GM23338 (cell line): ENCODE measurements at regions not wholly inside any gene's neighbourhood (a gene's known extent, or its start where the extent isn't known, plus 50 kb on each side); places are given as distances from the start of the nearest gene placed in this dataset.

Experiments
- ATAC-seq: fragments of 200-7000 bp; cut with Tn5 transposase; 3 replicates; pipeline ENCODE4 v1.9.1; 2020
- DNase-seq: peaks from one replicate; pipeline ENCODE4 v3.0.0-alpha.2; 2015; ENCODE audit warnings: low spot score
- H2AFZ ChIP-seq: fragments of 200-600 bp; sonication (generic); 2 replicates; pipeline ENCODE4 v1.8.0; 2016; ENCODE audit warnings: antibody characterized with exemption, mild to moderate bottlenecking, moderate library complexity
- H3F3A ChIP-seq: fragments of 200-600 bp; sonication (generic); replicated peaks from 2 replicates; pipeline ENCODE4 v1.8.0; 2017; ENCODE audit warnings: antibody characterized with exemption, mixed run types, low read depth
- H3K27ac ChIP-seq: fragments of 200-600 bp; sonication (generic); 2 replicates; pipeline ENCODE4 v1.6.1; 2016; ENCODE audit warnings: low read depth
- H3K27me3 ChIP-seq: fragments of 200-600 bp; sonication (generic); 2 replicates; pipeline ENCODE4 v1.8.0; 2016; ENCODE audit warnings: mild to moderate bottlenecking, mixed run types, moderate library complexity; ENCODE audit not compliant: insufficient read depth
- H3K36me3 ChIP-seq: fragments of 200-600 bp; sonication (generic); 2 replicates; pipeline ENCODE4 v1.8.0; 2016; ENCODE audit warnings: mild to moderate bottlenecking; ENCODE audit not compliant: insufficient read depth
- H3K4me1 ChIP-seq: fragments of 200-600 bp; sonication (generic); 2 replicates; pipeline ENCODE4 v1.8.0; 2016; ENCODE audit warnings: mild to moderate bottlenecking, moderate library complexity; ENCODE audit not compliant: insufficient read depth
- H3K4me2 ChIP-seq: fragments of 200-600 bp; sonication (generic); 2 replicates; pipeline ENCODE4 v1.7.1; 2017; ENCODE audit warnings: mixed run types
- H3K4me3 ChIP-seq: fragments of 200-600 bp; sonication (generic); 2 replicates; pipeline ENCODE4 v1.6.1; 2016; ENCODE audit warnings: mixed run types
- H3K79me2 ChIP-seq: fragments of 200-600 bp; sonication (generic); replicated peaks from 2 replicates; pipeline ENCODE4 v1.8.0; 2017; ENCODE audit warnings: mild to moderate bottlenecking; ENCODE audit not compliant: insufficient read depth
- H3K9me2 ChIP-seq: fragments of 200-600 bp; sonication (generic); 2 replicates; pipeline ENCODE4 v1.8.0; 2017; ENCODE audit not compliant: insufficient read depth
- H4K20me1 ChIP-seq: fragments of 200-600 bp; sonication (generic); replicated peaks from 2 replicates; pipeline ENCODE4 v1.8.0; 2017; ENCODE audit warnings: mild to moderate bottlenecking; ENCODE audit not compliant: insufficient read depth
- H3K27ac Mint-ChIP-seq: 2 replicates; pipeline ENCODE4 v1.8.0; 2020; ENCODE audit warnings: inconsistent platforms, mild to moderate bottlenecking, moderate library complexity, mixed read lengths
- H3K27me3 Mint-ChIP-seq: 3 replicates; pipeline ENCODE4 v1.8.0; 2022; ENCODE audit warnings: low read depth, mild to moderate bottlenecking, moderate library complexity, mixed read lengths, inconsistent platforms; ENCODE audit not compliant: insufficient read depth, poor library complexity
- H3K36me3 Mint-ChIP-seq: 3 replicates; pipeline ENCODE4 v1.8.0; 2021; ENCODE audit warnings: low read depth, mild to moderate bottlenecking, inconsistent platforms, moderate library complexity, mixed read lengths
- H3K4me1 Mint-ChIP-seq: 3 replicates; pipeline ENCODE4 v1.8.0; 2020; ENCODE audit warnings: mild to moderate bottlenecking, inconsistent platforms, mixed read lengths
- H3K4me3 Mint-ChIP-seq: 3 replicates; pipeline ENCODE4 v1.8.0; 2021; ENCODE audit warnings: moderate library complexity, mild to moderate bottlenecking, inconsistent platforms, mixed read lengths
- H3K9me3 Mint-ChIP-seq: 3 replicates; pipeline ENCODE4 v1.8.0; 2020; ENCODE audit warnings: moderate library complexity, mild to moderate bottlenecking, inconsistent platforms, mixed read lengths
- CREB1 ChIP-seq: fragments of 250-450 bp; sonication (Bioruptor Pico); IDR thresholded peaks from 2 replicates; pipeline ENCODE4 v1.5.0; 2020; ENCODE audit warnings: low read depth, mild to moderate bottlenecking, moderate library complexity
- EZH2 ChIP-seq: fragments of 200-600 bp; sonication (generic); IDR thresholded peaks from one replicate; pipeline ENCODE4 v1.8.0; 2017; ENCODE audit warnings: antibody characterized with exemption, mild to moderate bottlenecking, low read depth; ENCODE audit not compliant: unreplicated experiment
- STAT1 ChIP-seq: IDR thresholded peaks from one replicate; pipeline ENCODE4 v1.6.1; 2016; ENCODE audit warnings: antibody characterized with exemption; ENCODE audit not compliant: unreplicated experiment
- ZNF114 ChIP-seq: fragments of 250-450 bp; sonication (Bioruptor Pico); IDR thresholded peaks from 2 replicates; pipeline ENCODE4 v1.5.0; 2020; ENCODE audit warnings: mild to moderate bottlenecking, moderate library complexity
- TF ChIP-seq, protein P1 (sequence below), 2 experiments: fragments of 200-600 bp in 1 of 2; sonication (generic) in 1 of 2; conservative IDR thresholded peaks; 2 replicates each; pipeline versions ENCODE4 v1.5.1 to v1.6.1; 2016 to 2017; ENCODE audit warnings: antibody characterized with exemption in 2 of 2, low read depth in 2 of 2, mild to moderate bottlenecking in 2 of 2, moderate library complexity in 1 of 2
- TF ChIP-seq, protein P2 (sequence below): fragments of 250-450 bp; sonication (Bioruptor Pico); IDR thresholded peaks from 2 replicates; pipeline ENCODE4 v1.5.0; 2020; ENCODE audit warnings: mild to moderate bottlenecking, moderate library complexity

DNA sequence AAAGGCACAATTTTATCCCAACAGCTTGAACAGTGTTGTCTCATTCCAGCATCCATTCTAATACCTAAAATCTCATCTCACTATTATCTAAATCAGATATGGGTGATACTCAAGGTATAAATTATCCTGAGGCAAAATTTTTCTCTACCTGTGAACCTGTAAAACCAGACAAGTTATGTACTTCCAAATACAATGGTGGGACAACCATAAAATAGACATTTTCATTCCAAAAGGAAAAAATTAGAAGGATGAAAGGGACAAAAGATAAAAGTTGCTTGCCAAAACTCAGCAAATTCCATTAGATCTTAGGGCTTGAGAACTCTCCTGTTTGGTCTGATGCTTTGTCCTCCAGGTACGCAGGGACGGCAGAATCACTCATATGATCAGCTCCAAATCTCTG is 650.5 kb downstream of the ADGRL2 start:
- Histone ChIP-seq H3K36me3 (no peaks in the 10 kb centered on the region), H2AFZ (no peak overlapping the region), H3K79me2 (no peaks in the 10 kb centered on the region), H3K4me3 (no peak overlapping the region), H3K9me2 (peaks cover 8% of the 10 kb centered on the region), H4K20me1 (no peaks in the 10 kb centered on the region), H3K4me2 (no peak overlapping the region), H3K27ac (no peak overlapping the region), H3K27me3 (no peaks in the 10 kb centered on the region), H3K4me1 (no peaks in the 10 kb centered on the region; the same call in 1 of the 2 replicates), H3F3A (no peaks in the 10 kb centered on the region)
- ATAC-seq (no peak), DNase-seq (no peak)
- Mint-ChIP-seq H3K4me3 (no peak overlapping the region), H3K27me3 (no peaks in the 10 kb centered on the region), H3K27ac (no peak overlapping the region), H3K9me3 (peaks cover 21% of the 10 kb centered on the region), H3K36me3 (peaks cover 3% of the 10 kb centered on the region; the same call in 2 of the 3 replicates), H3K4me1 (no peaks in the 10 kb centered on the region)
- no peak for TF ChIP-seq EZH2
- TF ChIP-seq, protein P1, sequence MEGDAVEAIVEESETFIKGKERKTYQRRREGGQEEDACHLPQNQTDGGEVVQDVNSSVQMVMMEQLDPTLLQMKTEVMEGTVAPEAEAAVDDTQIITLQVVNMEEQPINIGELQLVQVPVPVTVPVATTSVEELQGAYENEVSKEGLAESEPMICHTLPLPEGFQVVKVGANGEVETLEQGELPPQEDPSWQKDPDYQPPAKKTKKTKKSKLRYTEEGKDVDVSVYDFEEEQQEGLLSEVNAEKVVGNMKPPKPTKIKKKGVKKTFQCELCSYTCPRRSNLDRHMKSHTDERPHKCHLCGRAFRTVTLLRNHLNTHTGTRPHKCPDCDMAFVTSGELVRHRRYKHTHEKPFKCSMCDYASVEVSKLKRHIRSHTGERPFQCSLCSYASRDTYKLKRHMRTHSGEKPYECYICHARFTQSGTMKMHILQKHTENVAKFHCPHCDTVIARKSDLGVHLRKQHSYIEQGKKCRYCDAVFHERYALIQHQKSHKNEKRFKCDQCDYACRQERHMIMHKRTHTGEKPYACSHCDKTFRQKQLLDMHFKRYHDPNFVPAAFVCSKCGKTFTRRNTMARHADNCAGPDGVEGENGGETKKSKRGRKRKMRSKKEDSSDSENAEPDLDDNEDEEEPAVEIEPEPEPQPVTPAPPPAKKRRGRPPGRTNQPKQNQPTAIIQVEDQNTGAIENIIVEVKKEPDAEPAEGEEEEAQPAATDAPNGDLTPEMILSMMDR (conservative IDR thresholded peaks at IDR 0.05; ENCODE audit: low read depth in 2 of 2) = no peak
- TF ChIP-seq, protein P2, sequence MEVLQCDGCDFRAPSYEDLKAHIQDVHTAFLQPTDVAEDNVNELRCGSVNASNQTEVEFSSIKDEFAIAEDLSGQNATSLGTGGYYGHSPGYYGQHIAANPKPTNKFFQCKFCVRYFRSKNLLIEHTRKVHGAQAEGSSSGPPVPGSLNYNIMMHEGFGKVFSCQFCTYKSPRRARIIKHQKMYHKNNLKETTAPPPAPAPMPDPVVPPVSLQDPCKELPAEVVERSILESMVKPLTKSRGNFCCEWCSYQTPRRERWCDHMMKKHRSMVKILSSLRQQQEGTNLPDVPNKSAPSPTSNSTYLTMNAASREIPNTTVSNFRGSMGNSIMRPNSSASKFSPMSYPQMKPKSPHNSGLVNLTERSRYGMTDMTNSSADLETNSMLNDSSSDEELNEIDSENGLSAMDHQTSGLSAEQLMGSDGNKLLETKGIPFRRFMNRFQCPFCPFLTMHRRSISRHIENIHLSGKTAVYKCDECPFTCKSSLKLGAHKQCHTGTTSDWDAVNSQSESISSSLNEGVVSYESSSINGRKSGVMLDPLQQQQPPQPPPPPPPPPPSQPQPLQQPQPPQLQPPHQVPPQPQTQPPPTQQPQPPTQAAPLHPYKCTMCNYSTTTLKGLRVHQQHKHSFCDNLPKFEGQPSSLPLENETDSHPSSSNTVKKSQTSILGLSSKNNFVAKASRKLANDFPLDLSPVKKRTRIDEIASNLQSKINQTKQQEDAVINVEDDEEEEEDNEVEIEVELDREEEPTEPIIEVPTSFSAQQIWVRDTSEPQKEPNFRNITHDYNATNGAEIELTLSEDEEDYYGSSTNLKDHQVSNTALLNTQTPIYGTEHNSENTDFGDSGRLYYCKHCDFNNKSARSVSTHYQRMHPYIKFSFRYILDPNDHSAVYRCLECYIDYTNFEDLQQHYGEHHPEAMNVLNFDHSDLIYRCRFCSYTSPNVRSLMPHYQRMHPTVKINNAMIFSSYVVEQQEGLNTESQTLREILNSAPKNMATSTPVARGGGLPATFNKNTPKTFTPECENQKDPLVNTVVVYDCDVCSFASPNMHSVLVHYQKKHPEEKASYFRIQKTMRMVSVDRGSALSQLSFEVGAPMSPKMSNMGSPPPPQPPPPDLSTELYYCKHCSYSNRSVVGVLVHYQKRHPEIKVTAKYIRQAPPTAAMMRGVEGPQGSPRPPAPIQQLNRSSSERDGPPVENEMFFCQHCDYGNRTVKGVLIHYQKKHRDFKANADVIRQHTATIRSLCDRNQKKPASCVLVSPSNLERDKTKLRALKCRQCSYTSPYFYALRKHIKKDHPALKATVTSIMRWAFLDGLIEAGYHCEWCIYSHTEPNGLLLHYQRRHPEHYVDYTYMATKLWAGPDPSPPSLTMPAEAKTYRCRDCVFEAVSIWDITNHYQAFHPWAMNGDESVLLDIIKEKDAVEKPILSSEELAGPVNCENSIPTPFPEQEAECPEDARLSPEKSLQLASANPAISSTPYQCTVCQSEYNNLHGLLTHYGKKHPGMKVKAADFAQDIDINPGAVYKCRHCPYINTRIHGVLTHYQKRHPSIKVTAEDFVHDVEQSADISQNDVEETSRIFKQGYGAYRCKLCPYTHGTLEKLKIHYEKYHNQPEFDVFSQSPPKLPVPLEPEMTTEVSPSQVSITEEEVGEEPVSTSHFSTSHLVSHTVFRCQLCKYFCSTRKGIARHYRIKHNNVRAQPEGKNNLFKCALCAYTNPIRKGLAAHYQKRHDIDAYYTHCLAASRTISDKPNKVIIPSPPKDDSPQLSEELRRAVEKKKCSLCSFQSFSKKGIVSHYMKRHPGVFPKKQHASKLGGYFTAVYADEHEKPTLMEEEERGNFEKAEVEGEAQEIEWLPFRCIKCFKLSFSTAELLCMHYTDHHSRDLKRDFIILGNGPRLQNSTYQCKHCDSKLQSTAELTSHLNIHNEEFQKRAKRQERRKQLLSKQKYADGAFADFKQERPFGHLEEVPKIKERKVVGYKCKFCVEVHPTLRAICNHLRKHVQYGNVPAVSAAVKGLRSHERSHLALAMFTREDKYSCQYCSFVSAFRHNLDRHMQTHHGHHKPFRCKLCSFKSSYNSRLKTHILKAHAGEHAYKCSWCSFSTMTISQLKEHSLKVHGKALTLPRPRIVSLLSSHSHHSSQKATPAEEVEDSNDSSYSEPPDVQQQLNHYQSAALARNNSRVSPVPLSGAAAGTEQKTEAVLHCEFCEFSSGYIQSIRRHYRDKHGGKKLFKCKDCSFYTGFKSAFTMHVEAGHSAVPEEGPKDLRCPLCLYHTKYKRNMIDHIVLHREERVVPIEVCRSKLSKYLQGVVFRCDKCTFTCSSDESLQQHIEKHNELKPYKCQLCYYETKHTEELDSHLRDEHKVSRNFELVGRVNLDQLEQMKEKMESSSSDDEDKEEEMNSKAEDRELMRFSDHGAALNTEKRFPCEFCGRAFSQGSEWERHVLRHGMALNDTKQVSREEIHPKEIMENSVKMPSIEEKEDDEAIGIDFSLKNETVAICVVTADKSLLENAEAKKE = no peak
- TF ChIP-seq ZNF114 (CRISPR knock-in tag) = no peak
- no peak for TF ChIP-seq CREB1
- TF ChIP-seq STAT1 = no peak
